Stimulated activated naive CD4-positive, alpha-beta T cell (primary cell): ENCODE measurements at regions not wholly inside any gene's neighbourhood (a gene's known extent, or its start where the extent isn't known, plus 50 kb on each side); places are given as distances from the start of the nearest gene placed in this dataset.

Experiments
- DNase-seq, 6 experiments: peaks; one replicate each; lab custom pipeline; 2025; lab: John Stamatoyannopoulos, UW

- DNase-seq, result no peak
Measured at GRCh38 chr15:70160267-70160666, 62.5 kb upstream of the TLE3 start.

DNA sequence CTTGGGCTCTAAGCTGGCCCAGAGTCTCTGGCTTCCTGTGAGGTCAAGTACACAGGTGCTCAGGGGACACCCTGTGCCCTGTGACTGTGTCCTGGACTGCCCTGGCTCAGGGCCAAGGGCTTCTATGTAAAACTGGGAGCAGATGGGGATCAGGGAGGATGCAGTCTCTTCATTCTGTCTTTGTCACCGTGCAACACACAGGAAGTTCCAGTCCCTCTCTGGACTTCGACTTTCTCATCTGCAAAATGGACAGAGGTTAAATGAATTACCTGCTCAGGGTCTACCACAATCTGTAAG, 61.9 kb upstream of the TLE3 start:
- no peak for DNase-seq

DNA sequence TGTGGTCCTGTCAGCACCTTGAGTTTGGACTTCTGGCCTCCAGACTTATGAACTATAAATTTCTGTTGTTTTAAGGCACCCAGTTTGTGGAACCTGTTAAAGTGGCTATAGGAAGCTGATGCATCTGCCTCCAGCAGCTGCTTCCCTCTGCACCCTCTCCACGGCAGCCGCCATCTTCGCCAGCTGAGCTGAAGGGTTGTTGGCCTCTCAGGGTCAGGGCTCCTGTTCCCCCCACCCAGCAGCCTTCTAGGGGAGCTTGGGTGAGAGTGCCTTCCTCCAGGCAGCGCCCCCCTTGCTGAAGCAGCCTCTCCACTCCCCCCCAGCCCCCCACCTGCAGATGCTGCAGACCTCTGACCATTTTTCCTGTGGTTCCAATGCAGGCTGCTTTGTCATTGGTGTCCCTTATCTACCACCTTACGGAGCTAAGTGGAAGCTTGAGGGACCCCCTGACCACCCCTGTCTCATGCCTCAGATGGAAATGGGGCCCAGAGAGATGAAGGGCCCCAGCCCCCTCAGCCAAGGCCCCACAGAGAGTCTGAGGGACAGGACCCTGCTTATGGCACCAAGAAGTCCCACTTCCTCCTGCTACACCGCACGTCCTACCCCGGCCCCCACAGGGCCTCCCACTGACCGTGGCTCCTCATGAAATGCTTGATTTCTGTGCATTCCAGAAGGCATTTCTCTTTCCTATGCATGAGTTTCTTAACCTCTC, 61.4 kb upstream of the TLE3 start:
- no peak for DNase-seq

- DNase-seq, result no peak
Measured at GRCh38 chr15:70158309-70159000, 60.7 kb upstream of the TLE3 start.

- DNase-seq, result no peak
Measured at GRCh38 chr15:70156671-70157271, 59.1 kb upstream of the TLE3 start.

- no peak for DNase-seq
Measured at GRCh38 chr15:70154718-70155347, 57.1 kb upstream of the TLE3 start.

DNA sequence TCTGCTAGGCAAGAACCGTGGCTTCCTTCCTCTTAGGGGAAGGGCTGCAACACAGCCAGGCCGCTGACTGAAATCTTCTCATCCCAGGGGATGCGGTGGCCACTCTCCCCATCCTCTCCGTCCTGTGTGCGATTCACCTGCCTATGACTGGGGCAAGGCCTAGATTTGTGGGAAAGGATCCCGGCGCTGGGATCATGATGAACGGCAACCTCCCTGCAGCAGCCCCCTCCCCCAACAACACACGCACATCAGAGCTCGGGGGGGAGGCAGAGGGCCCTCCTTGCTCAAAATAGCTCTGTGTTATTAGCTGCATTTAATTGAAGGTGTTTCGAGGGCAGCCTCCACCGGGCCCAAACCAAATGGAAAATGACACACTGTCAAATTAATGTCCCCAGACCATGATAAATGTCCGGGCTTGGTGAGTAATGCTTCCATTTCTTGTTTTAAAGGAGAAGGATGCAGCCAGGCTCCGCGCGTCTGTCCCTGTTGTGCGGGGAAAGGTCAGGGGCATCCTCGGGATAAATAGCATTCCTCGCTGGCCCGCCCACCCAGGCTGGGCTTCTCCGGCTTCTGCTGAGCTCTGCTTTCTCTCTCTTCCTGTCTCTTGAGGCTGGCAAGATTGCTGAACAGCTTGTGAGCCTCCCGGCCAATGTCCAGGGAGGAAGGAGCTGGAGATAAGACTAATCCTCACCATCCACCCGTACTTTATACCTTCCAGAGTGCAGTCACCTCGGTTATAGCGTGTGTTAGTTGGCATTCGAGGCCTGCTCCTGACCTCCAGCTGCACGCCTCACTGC, 56.4 kb upstream of the TLE3 start:
- no peak for DNase-seq

DNA sequence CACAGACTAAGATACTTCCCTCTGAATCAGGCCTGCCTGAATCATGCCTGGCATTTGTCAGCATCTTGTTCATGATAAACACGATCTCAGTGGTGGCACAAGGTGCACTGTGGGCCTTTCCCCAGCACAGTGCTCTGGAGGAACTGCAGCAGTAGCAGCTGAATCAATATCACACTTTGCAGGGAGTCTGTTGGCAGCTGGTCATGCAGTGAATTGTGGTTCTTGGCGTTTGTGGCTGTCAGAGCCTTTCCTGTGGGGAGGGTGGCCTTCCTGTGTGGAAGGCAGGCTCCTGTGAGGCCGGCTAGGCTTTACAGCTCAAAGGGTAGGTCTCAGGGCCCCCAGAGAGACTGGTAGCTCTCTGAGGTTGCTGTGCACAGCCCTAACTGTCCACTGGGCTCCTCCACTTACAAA, 54.4 kb upstream of the TLE3 start:
- DNase-seq, result no peak

- no peak for DNase-seq
Measured at GRCh38 chr15:70151462-70151861, 53.7 kb upstream of the TLE3 start.

- no peak for DNase-seq
Measured at GRCh38 chr15:70151003-70151402, 53.3 kb upstream of the TLE3 start.

DNA sequence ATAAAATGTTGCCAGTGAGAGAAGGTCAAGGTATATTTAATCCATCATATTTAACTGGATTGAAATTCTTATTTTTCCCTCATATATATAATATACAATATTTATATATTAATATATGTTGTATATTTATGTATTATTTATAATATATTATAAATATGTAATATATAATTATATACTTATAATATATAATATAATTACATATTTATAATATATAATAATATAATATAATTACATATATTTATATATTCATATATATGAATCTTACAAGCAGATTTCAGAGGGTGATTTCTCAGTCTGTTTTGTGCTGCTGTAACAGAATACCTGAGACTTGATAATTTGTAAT, 52.7 kb upstream of the TLE3 start:
- no peak for DNase-seq

DNA sequence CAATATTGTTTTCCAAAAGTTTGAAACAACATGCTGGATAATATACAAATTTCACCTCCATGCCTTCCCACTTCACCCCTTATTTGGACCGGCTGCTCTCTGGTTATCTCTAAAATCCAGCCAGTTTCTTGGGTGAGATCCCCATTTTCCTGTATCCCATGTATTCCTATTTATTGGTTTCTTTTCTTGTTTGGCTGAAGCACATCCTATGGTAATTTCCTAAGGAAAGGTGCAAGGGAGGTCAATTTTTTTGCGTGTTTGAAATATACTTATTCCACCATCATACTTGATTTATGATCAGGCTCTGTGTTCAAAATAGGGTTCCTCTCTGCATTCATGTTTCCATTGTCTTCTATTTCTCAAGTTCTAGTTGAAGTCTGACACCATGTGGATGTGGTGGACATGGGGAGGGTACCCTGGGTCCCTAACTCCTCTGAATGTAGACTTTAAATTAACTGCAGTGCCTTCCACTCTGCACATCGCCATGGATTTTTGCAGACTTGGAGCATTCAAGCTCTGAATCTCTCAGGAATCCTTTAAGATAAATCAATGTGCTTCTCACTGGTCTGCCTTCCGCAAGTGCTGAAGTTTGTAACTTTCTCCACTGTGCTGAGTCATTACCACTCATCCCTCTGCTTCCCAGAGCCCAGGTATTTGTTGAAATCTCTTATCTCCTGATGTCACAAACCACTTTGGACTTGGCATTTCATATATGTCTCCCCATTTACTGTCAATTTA, 52.1 kb upstream of the TLE3 start:
- DNase-seq, result no peak

DNA sequence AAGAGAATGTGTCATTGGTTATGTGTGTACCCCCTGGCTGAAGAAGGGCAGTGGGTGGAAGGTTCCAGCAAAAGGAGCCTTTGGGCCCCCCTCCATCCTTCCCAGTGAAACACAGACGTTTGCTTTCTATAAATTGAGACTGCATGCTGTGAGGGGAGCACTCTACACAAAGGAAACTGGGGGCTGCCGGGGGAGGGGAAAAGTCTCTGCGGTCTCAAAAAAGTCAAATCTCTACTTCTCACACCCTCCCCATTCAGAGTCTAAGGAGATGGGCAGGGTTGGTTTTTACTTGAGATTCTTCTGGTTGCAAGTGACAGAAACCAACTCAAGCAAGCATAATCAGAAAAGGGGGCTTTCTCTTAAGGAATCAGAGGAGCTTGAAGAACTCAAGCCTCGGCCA, 50.1 kb upstream of the TLE3 start:
- no peak for DNase-seq
